ENCODE measurements at regions not wholly inside any gene's neighbourhood (a gene's known extent, or its start where the extent isn't known, plus 50 kb on each side); places are given as distances from the start of the nearest gene placed in this dataset.

DNA sequence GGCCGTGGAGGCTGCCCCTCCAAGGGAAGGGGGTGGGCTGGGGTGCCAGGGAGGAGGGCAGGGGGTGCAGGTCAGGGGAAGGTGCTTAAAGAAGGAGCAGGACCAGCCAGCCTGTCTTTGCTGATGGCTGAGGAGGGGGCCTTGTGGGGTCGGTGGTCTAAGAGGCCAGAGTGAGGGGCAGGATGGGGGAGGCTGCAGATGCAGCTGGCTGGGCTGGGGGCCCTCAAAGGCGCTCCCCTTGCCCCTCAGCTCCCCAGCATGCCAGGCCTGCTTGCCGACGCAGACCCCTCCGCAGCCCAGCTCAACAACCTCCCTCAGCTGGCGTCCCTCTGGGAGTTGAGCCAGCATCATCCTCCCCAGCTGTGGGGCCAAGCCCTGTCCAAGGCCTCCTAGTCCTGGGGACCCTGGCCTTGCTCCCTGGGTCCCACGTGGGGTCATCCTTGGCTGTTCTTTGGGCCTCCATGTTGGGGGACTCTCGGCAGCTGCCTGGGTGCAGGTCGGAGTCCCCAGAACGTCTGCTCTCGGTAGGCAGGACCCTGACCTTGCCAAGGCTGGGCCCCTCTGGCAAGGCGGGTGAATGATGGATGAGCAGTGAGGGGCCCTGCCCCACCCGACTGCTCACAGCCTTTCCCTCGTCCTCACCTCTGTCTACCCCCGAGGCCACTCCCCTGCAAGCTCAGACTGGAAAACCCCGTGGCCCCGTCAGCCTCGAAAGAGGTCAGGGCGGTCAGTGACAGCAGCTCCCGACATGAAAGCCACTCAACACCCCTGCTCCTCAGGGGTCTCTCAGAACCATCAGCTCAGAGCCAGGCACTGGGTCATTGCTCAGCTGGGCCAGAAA is 119.4 kb downstream of the FAM53A start:
- TF ChIP-seq CTCF (IDR thresholded peaks at IDR 0.05; ENCODE audit: control extremely low read depth, extremely low read depth), result no peak
- Histone ChIP-seq H3K36me3 (ENCODE audit: control insufficient read depth in 4 of 4, insufficient read depth in 4 of 4, low read length in 4 of 4) (no peaks in the 10 kb centered on the region), H3K4me3 (no peak overlapping the region), H3K4me1 (ENCODE audit: control insufficient read depth in 5 of 5, insufficient read depth in 5 of 5, low read length in 5 of 5) (peaks cover 0 to 6% (median 0%) of the 10 kb centered on the region in 5 donors), H3K9ac (ENCODE audit: insufficient read depth in 1 of 2, low read length in 2 of 2) (no peak overlapping the region), H3K27ac (ENCODE audit: low read depth in 1 of 2, low read length in 1 of 2) (no peak overlapping the region), H3K9me3 (ENCODE audit: control insufficient read depth in 4 of 4, insufficient read depth in 3 of 4, low read length in 3 of 4) (peaks cover 0 to 3% (median 0%) of the 10 kb centered on the region in 4 donors), H3K27me3 (ENCODE audit: control insufficient read depth in 3 of 3, insufficient read depth in 3 of 3, low read length in 2 of 3) (peaks cover 0 to 19% (median 3%) of the 10 kb centered on the region in 3 donors)
- WGBS, 2 donors, result 43 to 64% methylated on average over 21 of the region's 21 CpGs
- DNase-seq (peak in 1 of 3 donors; percentile 31), ATAC-seq (ENCODE audit: insufficient read depth, low FRiP score) (no peak)

DNA sequence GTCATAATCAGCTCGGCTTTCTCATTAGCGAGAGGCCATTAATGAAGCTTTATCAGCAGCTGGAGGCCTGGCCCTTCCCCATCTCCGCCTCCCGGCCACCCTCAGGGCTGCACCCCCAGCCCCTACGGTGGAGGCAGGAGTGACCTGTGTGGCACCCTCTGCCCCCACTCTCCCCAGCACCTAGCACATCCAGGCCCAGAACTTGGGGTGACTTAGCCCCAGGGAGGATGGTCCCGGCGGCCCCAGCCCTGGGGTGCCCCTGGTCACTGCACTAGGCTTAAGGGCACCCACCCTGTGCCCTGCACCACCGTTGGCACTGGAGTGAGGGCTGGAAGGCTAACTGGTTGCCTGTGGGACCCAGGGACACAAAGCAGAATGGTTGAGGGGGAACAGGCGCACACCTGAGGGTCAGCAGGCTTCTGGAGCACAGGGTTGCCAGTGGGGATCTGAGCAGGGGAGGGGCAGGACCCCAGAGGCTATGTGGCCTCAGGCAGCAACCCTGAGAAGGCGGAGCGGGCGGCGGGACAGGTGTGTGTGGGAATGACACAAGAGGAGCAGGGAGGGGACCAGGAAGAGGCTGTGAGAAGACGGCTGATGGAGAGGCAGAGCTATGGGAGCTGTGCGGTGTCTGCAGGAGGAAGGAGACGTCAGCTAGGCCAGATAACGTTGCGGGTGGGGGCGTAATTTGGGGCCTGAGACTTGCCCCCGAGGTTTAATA is 120.2 kb downstream of the FAM53A start:
- Histone ChIP-seq H3K9ac (ENCODE audit: insufficient read depth in 1 of 2, low read length in 2 of 2) (no peak overlapping the region), H3K36me3 (ENCODE audit: control insufficient read depth in 4 of 4, insufficient read depth in 4 of 4, low read length in 4 of 4) (no peaks in the 10 kb centered on the region), H3K27me3 (ENCODE audit: control insufficient read depth in 3 of 3, insufficient read depth in 3 of 3, low read length in 2 of 3) (peaks cover 0 to 24% (median 6%) of the 10 kb centered on the region in 3 donors), H3K27ac (ENCODE audit: low read depth in 1 of 2, low read length in 1 of 2) (no peak overlapping the region), H3K9me3 (ENCODE audit: control insufficient read depth in 4 of 4, insufficient read depth in 3 of 4, low read length in 3 of 4) (peaks cover 0 to 3% (median 0%) of the 10 kb centered on the region in 4 donors), H3K4me1 (ENCODE audit: control insufficient read depth in 5 of 5, insufficient read depth in 5 of 5, low read length in 5 of 5) (peaks cover 0 to 6% (median 0%) of the 10 kb centered on the region in 5 donors), H3K4me3 (no peak overlapping the region)
- TF ChIP-seq CTCF (IDR thresholded peaks at IDR 0.05; ENCODE audit: control extremely low read depth, extremely low read depth), result no peak
- ATAC-seq (ENCODE audit: insufficient read depth, low FRiP score), result no peak
- no peak for DNase-seq
- 60 to 72% methylated on average over 20 of the region's 20 CpGs for WGBS, 2 donors

DNA sequence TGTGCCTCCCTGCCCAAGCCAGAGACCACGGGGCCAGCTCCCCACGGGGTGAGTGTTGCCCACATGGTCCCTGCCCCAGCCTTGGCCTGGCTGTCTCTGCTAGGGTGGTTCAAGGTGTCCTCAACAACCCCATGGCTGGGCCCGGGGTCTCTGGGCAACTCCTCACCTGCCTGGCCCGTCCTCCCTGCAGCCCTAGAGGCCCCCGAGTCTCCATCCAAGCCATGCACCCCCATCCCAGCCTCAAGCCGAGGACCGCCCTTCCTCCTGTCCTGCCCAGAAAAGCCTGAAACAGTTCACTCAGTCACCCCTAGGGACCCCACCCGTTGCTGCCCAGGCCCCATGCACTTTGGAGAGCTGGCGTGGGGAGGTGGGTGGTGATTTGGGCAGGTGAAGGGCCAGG is 120.9 kb downstream of the FAM53A start:
- ATAC-seq (ENCODE audit: insufficient read depth, low FRiP score) (no peak), DNase-seq (no peak)
- no peak overlapping the region for H3K4me3 ChIP-seq
- H3K27ac ChIP-seq (ENCODE audit: low read depth in 1 of 2, low read length in 1 of 2), result no peak overlapping the region
- H3K4me1 ChIP-seq (ENCODE audit: control insufficient read depth in 5 of 5, insufficient read depth in 5 of 5, low read length in 5 of 5), result peaks cover 0 to 6% (median 0%) of the 10 kb centered on the region in 5 donors
- peaks cover 0 to 27% (median 6%) of the 10 kb centered on the region in 3 donors for H3K27me3 ChIP-seq (ENCODE audit: control insufficient read depth in 3 of 3, insufficient read depth in 3 of 3, low read length in 2 of 3)
- 67 to 79% methylated on average over 9 of the region's 9 CpGs for WGBS, 2 donors
- H3K9me3 ChIP-seq (ENCODE audit: control insufficient read depth in 4 of 4, insufficient read depth in 3 of 4, low read length in 3 of 4), result peaks cover 0 to 3% (median 0%) of the 10 kb centered on the region in 4 donors
- no peaks in the 10 kb centered on the region for H3K36me3 ChIP-seq (ENCODE audit: control insufficient read depth in 4 of 4, insufficient read depth in 4 of 4, low read length in 4 of 4)
- no peak for TF ChIP-seq CTCF (IDR thresholded peaks at IDR 0.05; ENCODE audit: control extremely low read depth, extremely low read depth)
- no peak overlapping the region for H3K9ac ChIP-seq (ENCODE audit: insufficient read depth in 1 of 2, low read length in 2 of 2)
